ENCODE measurements at regions not wholly inside any gene's neighbourhood (a gene's known extent, or its start where the extent isn't known, plus 50 kb on each side); places are given as distances from the start of the nearest gene placed in this dataset.
"Not testable (repeated sequence)": the region's sequence is repeated elsewhere in the genome, so short reads cannot be mapped to it uniquely, and the experiment has no call there.

DNA sequence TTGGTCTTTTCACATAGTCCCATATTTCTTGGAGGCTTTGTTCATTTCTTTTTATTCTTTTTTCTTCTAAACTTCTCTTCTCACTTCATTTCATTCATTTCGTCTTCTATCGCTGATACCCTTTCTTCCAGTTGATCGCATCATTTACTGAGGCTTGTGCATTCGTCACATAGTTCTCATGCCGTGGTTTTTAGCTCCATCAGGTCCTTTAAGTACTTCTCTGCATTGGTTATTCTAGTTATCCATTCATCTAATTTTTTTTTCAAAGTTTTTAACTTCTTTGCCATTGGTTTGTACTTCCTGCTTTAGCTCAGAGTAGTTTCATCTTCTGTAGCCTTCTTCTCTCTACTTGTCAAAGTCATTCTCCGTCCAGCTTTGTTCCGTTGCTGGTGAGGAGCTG, 67.0 kb upstream of the PAM start:
- TF ChIP-seq, protein P1, sequence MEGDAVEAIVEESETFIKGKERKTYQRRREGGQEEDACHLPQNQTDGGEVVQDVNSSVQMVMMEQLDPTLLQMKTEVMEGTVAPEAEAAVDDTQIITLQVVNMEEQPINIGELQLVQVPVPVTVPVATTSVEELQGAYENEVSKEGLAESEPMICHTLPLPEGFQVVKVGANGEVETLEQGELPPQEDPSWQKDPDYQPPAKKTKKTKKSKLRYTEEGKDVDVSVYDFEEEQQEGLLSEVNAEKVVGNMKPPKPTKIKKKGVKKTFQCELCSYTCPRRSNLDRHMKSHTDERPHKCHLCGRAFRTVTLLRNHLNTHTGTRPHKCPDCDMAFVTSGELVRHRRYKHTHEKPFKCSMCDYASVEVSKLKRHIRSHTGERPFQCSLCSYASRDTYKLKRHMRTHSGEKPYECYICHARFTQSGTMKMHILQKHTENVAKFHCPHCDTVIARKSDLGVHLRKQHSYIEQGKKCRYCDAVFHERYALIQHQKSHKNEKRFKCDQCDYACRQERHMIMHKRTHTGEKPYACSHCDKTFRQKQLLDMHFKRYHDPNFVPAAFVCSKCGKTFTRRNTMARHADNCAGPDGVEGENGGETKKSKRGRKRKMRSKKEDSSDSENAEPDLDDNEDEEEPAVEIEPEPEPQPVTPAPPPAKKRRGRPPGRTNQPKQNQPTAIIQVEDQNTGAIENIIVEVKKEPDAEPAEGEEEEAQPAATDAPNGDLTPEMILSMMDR (conservative IDR thresholded peaks at IDR 0.05; ENCODE audit: low read depth, low read length), result not testable (repeated sequence)
- not testable (repeated sequence) for TF ChIP-seq EZH2 (IDR thresholded peaks at IDR 0.05; ENCODE audit: borderline replicate concordance, low read depth, low read length, poor library complexity, severe bottlenecking)

All from A673 (cell line).